Duodenal mucosa (tissue), 2 donors: ENCODE measurements at regions not wholly inside any gene's neighbourhood (a gene's known extent, or its start where the extent isn't known, plus 50 kb on each side); places are given as distances from the start of the nearest gene placed in this dataset.

Experiments used
- H3K27ac ChIP-seq: one replicate; pipeline ENCODE4 v1.7.0; 2013; ENCODE audit warnings: low read depth, low read length
- H3K27me3 ChIP-seq, 2 donors: one replicate each; pipeline ENCODE4 v1.7.0; 2013; ENCODE audit warnings: low read length in 2 of 2, control low read depth in 1 of 2; ENCODE audit not compliant: insufficient read depth in 2 of 2, control insufficient read depth in 1 of 2
- H3K36me3 ChIP-seq, 2 donors: one replicate each; pipeline ENCODE4 v1.7.0; 2013; ENCODE audit warnings: low read length in 2 of 2, control low read depth in 1 of 2; ENCODE audit not compliant: insufficient read depth in 2 of 2, control insufficient read depth in 1 of 2
- H3K4me1 ChIP-seq, 2 donors: one replicate each; pipeline ENCODE4 v1.7.0; 2013; ENCODE audit warnings: low read length in 2 of 2, control low read depth in 1 of 2; ENCODE audit not compliant: insufficient read depth in 2 of 2, control insufficient read depth in 1 of 2
- H3K4me3 ChIP-seq, 2 donors: one replicate each; pipeline ENCODE4 v1.7.0; 2013; ENCODE audit warnings: low read length in 2 of 2, low read depth in 1 of 2
- H3K9ac ChIP-seq, 2 donors: one replicate each; pipeline ENCODE4 v1.7.0; 2013; ENCODE audit warnings: low read length in 2 of 2, low read depth in 1 of 2
- H3K9me3 ChIP-seq, 2 donors: one replicate each; pipeline ENCODE4 v1.7.0; 2013; ENCODE audit warnings: low read length in 2 of 2, control low read depth in 1 of 2; ENCODE audit not compliant: control insufficient read depth in 1 of 2

GRCh38 chr14:97692084-97692483 is 894.9 kb downstream of the VRK1 start:
- Histone ChIP-seq H3K4me3 (no peak overlapping the region), H3K9me3 (no peaks in the 10 kb centered on the region), H3K27me3 (no peaks in the 10 kb centered on the region), H3K9ac (no peak overlapping the region), H3K4me1 (no peaks in the 10 kb centered on the region), H3K27ac (no peak overlapping the region), H3K36me3 (no peaks in the 10 kb centered on the region)

- H3K9me3 ChIP-seq = no peaks in the 10 kb centered on the region
- no peaks in the 10 kb centered on the region for H3K36me3 ChIP-seq
- H3K27ac ChIP-seq = no peak overlapping the region
- H3K27me3 ChIP-seq = no peaks in the 10 kb centered on the region
- no peaks in the 10 kb centered on the region for H3K4me1 ChIP-seq
- no peak overlapping the region for H3K9ac ChIP-seq
- no peak overlapping the region for H3K4me3 ChIP-seq
These were observed 898.3 kb downstream of the VRK1 start for GRCh38 chr14:97695456-97695981.

GRCh38 chr14:97697772-97698171 is 900.6 kb downstream of the VRK1 start:
- Histone ChIP-seq H3K4me3 (no peak overlapping the region), H3K4me1 (no peaks in the 10 kb centered on the region), H3K9me3 (no peaks in the 10 kb centered on the region), H3K36me3 (no peaks in the 10 kb centered on the region), H3K27ac (no peak overlapping the region), H3K27me3 (no peaks in the 10 kb centered on the region), H3K9ac (no peak overlapping the region)

GRCh38 chr14:97699026-97699425 is 901.8 kb downstream of the VRK1 start:
- Histone ChIP-seq H3K4me1 (no peaks in the 10 kb centered on the region), H3K27me3 (no peaks in the 10 kb centered on the region), H3K36me3 (no peaks in the 10 kb centered on the region), H3K9ac (no peak overlapping the region), H3K4me3 (no peak overlapping the region), H3K27ac (no peak overlapping the region), H3K9me3 (no peaks in the 10 kb centered on the region)

- no peaks in the 10 kb centered on the region for H3K27me3 ChIP-seq
- no peaks in the 10 kb centered on the region for H3K9me3 ChIP-seq
- H3K36me3 ChIP-seq = no peaks in the 10 kb centered on the region
- no peak overlapping the region for H3K9ac ChIP-seq
- no peak overlapping the region for H3K27ac ChIP-seq
- H3K4me3 ChIP-seq = no peak overlapping the region
- H3K4me1 ChIP-seq = peaks cover 4 to 9% of the 10 kb centered on the region in 2 donors
These were observed 906.0 kb downstream of the VRK1 start for GRCh38 chr14:97703006-97703760.

DNA sequence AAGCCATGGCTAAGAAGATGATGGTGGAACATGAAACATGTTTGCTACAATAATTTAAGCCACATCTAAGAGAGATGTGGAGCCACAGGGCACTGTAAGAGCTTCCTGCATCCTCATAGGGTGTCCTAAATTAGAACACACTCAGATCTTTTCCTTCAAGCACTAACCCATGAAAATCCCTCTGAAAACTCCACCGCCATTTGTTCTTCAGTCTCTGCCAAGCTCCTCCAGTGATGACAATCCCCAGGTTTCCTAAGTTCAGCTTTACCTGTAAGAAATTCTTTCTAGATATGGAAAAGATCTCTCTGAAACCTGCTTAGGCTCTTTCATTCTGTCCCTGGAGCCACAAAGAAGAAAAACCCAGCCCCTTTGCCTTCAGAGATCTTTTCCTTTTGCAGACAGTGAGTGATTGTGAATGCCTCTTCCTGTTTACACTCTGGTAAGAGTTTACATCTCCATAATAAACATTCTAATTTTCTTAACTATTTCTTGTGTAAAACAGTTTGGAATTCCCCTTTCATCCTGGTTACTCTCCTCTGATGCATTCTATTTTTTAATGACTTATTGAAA is 907.2 kb downstream of the VRK1 start:
- H3K36me3 ChIP-seq = no peaks in the 10 kb centered on the region
- H3K9me3 ChIP-seq = no peaks in the 10 kb centered on the region
- H3K4me1 ChIP-seq = peaks cover 4 to 9% of the 10 kb centered on the region in 2 donors
- no peaks in the 10 kb centered on the region for H3K27me3 ChIP-seq
- no peak overlapping the region for H3K9ac ChIP-seq
- H3K27ac ChIP-seq = no peak overlapping the region
- no peak overlapping the region for H3K4me3 ChIP-seq

DNA sequence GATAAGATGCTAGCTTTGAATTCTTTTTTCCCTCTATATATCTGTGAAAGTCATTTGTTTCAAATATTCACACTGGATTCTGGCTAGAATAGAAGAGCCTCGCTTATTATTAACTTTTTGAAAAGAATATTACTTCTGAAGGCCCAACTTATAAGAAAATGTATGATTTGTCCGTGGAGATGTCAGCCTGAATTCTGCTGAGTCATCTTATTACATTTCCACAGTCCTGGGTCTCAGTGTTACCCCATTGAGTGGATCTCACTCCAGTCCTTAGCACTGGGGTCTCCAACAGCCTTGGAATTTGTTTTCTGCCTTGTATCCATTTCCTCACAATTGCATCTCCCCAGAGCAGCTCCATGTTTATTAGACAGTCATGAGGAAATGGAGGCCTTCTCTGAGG is 907.9 kb downstream of the VRK1 start:
- no peak overlapping the region for H3K4me3 ChIP-seq
- H3K36me3 ChIP-seq = no peaks in the 10 kb centered on the region
- no peaks in the 10 kb centered on the region for H3K27me3 ChIP-seq
- H3K4me1 ChIP-seq = peaks cover 4 to 9% of the 10 kb centered on the region in 2 donors
- H3K9ac ChIP-seq = no peak overlapping the region
- H3K9me3 ChIP-seq = no peaks in the 10 kb centered on the region
- H3K27ac ChIP-seq = no peak overlapping the region

- Histone ChIP-seq H3K9me3 (no peaks in the 10 kb centered on the region), H3K27me3 (no peaks in the 10 kb centered on the region), H3K4me3 (no peak overlapping the region), H3K4me1 (peaks cover 4 to 9% of the 10 kb centered on the region in 2 donors), H3K36me3 (no peaks in the 10 kb centered on the region), H3K27ac (no peak overlapping the region), H3K9ac (no peak overlapping the region)
These were observed 908.8 kb downstream of the VRK1 start for GRCh38 chr14:97705976-97706375.

- Histone ChIP-seq H3K4me1 (peaks cover 4 to 9% of the 10 kb centered on the region in 2 donors), H3K4me3 (peak overlapping the region in 1 of 2 donors; percentile 7), H3K27me3 (no peaks in the 10 kb centered on the region), H3K27ac (no peak overlapping the region), H3K9me3 (no peaks in the 10 kb centered on the region), H3K9ac (peak overlapping the region in 1 of 2 donors; percentile 20), H3K36me3 (no peaks in the 10 kb centered on the region)
These were observed 909.6 kb downstream of the VRK1 start for GRCh38 chr14:97706819-97707218.

DNA sequence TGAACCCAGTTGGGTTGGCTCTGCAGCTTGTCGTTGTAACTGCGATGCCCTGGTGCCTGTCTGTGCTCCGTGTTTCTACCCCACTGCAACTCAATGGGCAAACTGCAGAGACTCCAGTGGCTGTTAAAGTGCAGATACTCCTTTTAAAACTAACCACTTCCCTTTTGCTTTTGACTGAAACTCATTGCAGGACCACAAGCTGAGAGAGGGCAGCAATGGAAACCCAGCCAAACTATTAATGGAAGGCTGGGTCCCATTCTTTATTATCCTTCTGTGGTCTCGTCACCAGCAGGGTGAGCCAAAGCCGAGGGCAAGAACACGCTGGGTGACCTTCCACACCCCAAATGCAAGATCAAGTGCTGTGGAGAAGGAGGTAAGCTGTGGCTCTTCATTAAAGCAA is 910.4 kb downstream of the VRK1 start:
- Histone ChIP-seq H3K27me3 (no peaks in the 10 kb centered on the region), H3K36me3 (no peaks in the 10 kb centered on the region), H3K9me3 (no peaks in the 10 kb centered on the region), H3K4me3 (no peak overlapping the region), H3K27ac (no peak overlapping the region), H3K9ac (no peak overlapping the region), H3K4me1 (peaks cover 4 to 9% of the 10 kb centered on the region in 2 donors)
